NT2/D1 (cell line): ENCODE measurements at regions not wholly inside any gene's neighbourhood (a gene's known extent, or its start where the extent isn't known, plus 50 kb on each side); places are given as distances from the start of the nearest gene placed in this dataset.

Source experiments
- DNase-seq: peaks from one replicate; pipeline ENCODE4 v3.0.0-alpha.2; 2011; ENCODE audit warnings: low read depth, low spot score
- H3K27me3 ChIP-seq: 2 replicates; pipeline ENCODE4 v1.6.0; 2011; ENCODE audit warnings: mild to moderate bottlenecking; ENCODE audit not compliant: insufficient read length, insufficient read depth
- H3K36me3 ChIP-seq: 2 replicates; pipeline ENCODE4 v1.6.1; 2011; ENCODE audit warnings: mild to moderate bottlenecking, low read length, mixed read lengths; ENCODE audit not compliant: insufficient read depth, insufficient read length
- H3K4me1 ChIP-seq: 2 replicates; pipeline ENCODE4 v1.5.1; 2011; ENCODE audit not compliant: insufficient read depth, insufficient read length
- H3K4me3 ChIP-seq: 2 replicates; pipeline ENCODE4 v1.5.1; 2011; ENCODE audit warnings: low read depth; ENCODE audit not compliant: insufficient read length
- H3K9ac ChIP-seq: 2 replicates; pipeline ENCODE4 v1.6.0; 2011; ENCODE audit warnings: low read depth; ENCODE audit not compliant: insufficient read length
- H3K9me3 ChIP-seq: 2 replicates; pipeline ENCODE4 v1.5.1; 2011; ENCODE audit warnings: mild to moderate bottlenecking, low read length; ENCODE audit not compliant: insufficient read depth
- SUZ12 ChIP-seq: IDR thresholded peaks from 2 replicates; pipeline ENCODE4 v1.6.1; 2011; ENCODE audit not compliant: insufficient read length, insufficient read depth; ENCODE audit errors: extremely low read depth
- YY1 ChIP-seq: IDR thresholded peaks from 2 replicates; pipeline ENCODE4 v1.6.1; 2011; ENCODE audit not compliant: insufficient read length, insufficient read depth
- ZNF274 ChIP-seq: IDR thresholded peaks from 2 replicates; pipeline ENCODE4 v1.6.1; 2011; ENCODE audit warnings: mild to moderate bottlenecking, low read depth, low read length

- peaks cover 10% of the 10 kb centered on the region for H3K9me3 ChIP-seq
- TF ChIP-seq YY1, result no peak
- TF ChIP-seq SUZ12, result no peak
- no peak for TF ChIP-seq ZNF274
- no peak overlapping the region for H3K4me3 ChIP-seq
- DNase-seq, result no peak
- H3K4me1 ChIP-seq, result no peaks in the 10 kb centered on the region
- no peaks in the 10 kb centered on the region for H3K27me3 ChIP-seq
- no peaks in the 10 kb centered on the region for H3K36me3 ChIP-seq
- no peak overlapping the region for H3K9ac ChIP-seq
Measured at GRCh38 chr4:176957353-176958118, 164.8 kb upstream of the VEGFC start.

DNA sequence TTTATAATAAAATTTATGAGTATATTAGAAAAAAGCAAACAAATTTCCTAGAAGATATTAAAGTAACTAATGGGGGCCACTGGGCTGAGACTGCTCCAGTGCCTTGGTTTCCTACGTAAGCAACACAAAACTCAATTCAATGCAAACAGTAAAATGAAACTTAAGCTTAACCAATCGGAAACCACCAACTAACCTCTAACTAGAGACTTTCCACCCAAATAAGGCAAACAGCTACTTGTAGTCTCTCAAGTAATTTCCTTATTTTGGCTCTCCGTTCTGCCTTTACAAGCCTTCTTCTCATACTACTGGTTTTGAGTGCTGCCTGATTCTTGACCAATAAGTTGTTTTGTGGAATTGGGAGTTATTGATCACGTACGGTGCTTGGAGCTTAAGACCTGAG lies 167.3 kb upstream of the VEGFC start:
- H3K9me3 ChIP-seq, result peaks cover 8% of the 10 kb centered on the region
- H3K4me3 ChIP-seq, result no peak overlapping the region
- H3K9ac ChIP-seq, result no peak overlapping the region
- DNase-seq, result no peak
- no peaks in the 10 kb centered on the region for H3K27me3 ChIP-seq
- H3K36me3 ChIP-seq, result no peaks in the 10 kb centered on the region
- no peak for TF ChIP-seq YY1
- TF ChIP-seq SUZ12, result no peak
- TF ChIP-seq ZNF274, result no peak
- H3K4me1 ChIP-seq, result no peaks in the 10 kb centered on the region

- TF ChIP-seq YY1 (no peak), ZNF274 (no peak), SUZ12 (no peak)
- Histone ChIP-seq H3K27me3 (no peaks in the 10 kb centered on the region), H3K36me3 (no peaks in the 10 kb centered on the region), H3K9me3 (no peaks in the 10 kb centered on the region), H3K9ac (no peak overlapping the region), H3K4me3 (no peak overlapping the region), H3K4me1 (no peaks in the 10 kb centered on the region)
- no peak for DNase-seq
Measured at GRCh38 chr4:176963121-176963520, 170.4 kb upstream of the VEGFC start.

DNA sequence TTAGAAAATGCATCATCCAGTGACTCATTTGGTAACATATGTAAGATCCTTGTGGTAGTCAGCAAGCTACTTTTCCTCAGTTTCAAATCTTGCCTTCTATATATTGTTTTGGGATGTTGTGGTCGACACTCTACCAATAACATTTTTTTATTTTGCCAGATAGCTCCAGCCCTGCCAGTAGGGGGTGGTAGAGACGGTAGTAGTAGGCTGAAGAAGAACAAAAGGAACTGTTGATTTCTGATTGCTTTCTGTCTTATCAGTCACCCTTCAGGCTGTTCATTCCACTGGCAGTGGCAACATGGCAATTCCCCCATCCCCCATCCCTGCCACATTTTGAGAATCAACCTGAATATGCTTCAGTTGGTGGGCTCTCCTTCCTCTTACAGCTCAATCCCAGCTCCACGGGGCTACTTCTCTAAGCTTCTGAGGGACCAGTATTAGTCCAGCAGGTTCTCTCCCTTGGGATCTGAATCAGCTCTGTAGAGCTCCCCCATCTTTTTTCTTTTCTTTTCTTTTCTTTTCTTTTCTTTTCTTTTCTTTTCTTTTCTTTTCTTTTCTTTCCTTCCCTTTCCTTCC lies 171.5 kb upstream of the VEGFC start:
- H3K36me3 ChIP-seq, result no peaks in the 10 kb centered on the region
- TF ChIP-seq YY1, result no peak
- no peak for TF ChIP-seq SUZ12
- no peak for TF ChIP-seq ZNF274
- H3K9ac ChIP-seq, result no peak overlapping the region
- H3K27me3 ChIP-seq, result no peaks in the 10 kb centered on the region
- no peaks in the 10 kb centered on the region for H3K9me3 ChIP-seq
- H3K4me1 ChIP-seq, result no peaks in the 10 kb centered on the region
- H3K4me3 ChIP-seq, result no peak overlapping the region
- DNase-seq, result no peak

GRCh38 chr4:176967586-176967985 lies 174.9 kb upstream of the VEGFC start:
- DNase-seq, result no peak
- no peaks in the 10 kb centered on the region for H3K4me1 ChIP-seq
- H3K27me3 ChIP-seq, result no peaks in the 10 kb centered on the region
- no peak overlapping the region for H3K4me3 ChIP-seq
- no peak for TF ChIP-seq SUZ12
- no peak for TF ChIP-seq YY1
- TF ChIP-seq ZNF274, result no peak
- no peaks in the 10 kb centered on the region for H3K36me3 ChIP-seq
- no peak overlapping the region for H3K9ac ChIP-seq
- no peaks in the 10 kb centered on the region for H3K9me3 ChIP-seq

- Histone ChIP-seq H3K4me3 (no peak overlapping the region), H3K9me3 (no peaks in the 10 kb centered on the region), H3K9ac (no peak overlapping the region), H3K27me3 (no peaks in the 10 kb centered on the region), H3K36me3 (no peaks in the 10 kb centered on the region), H3K4me1 (no peaks in the 10 kb centered on the region)
- DNase-seq, result no peak
- TF ChIP-seq ZNF274 (no peak), SUZ12 (no peak), YY1 (no peak)
Measured at GRCh38 chr4:176968094-176968493, 175.4 kb upstream of the VEGFC start.

- DNase-seq, result no peak
- Histone ChIP-seq H3K4me1 (no peaks in the 10 kb centered on the region), H3K9ac (no peak overlapping the region), H3K4me3 (no peak overlapping the region), H3K36me3 (no peaks in the 10 kb centered on the region), H3K27me3 (no peaks in the 10 kb centered on the region), H3K9me3 (no peaks in the 10 kb centered on the region)
- no peak for TF ChIP-seq ZNF274
- TF ChIP-seq YY1, result no peak
- no peak for TF ChIP-seq SUZ12
Measured at GRCh38 chr4:176969011-176969410, 176.3 kb upstream of the VEGFC start.
